ENCODE measurements at regions not wholly inside any gene's neighbourhood (a gene's known extent, or its start where the extent isn't known, plus 50 kb on each side); places are given as distances from the start of the nearest gene placed in this dataset.

GRCh38 chr4:155552180-155552579 is 114.5 kb upstream of the GUCY1A1 start:
- DNase-seq (ENCODE audit: low read depth, low spot score) (no peak), FAIRE-seq (no peak)
- no peak overlapping the region for H3K4me2 ChIP-seq (ENCODE audit: control insufficient read depth, extremely low read depth, insufficient read depth, low read depth, low read length)
- no peaks in the 10 kb centered on the region for H3K27me3 ChIP-seq (ENCODE audit: control insufficient read depth, extremely low read depth, insufficient read depth, low read length)
- no peaks in the 10 kb centered on the region for H3K4me1 ChIP-seq (ENCODE audit: control insufficient read depth, extremely low read depth, insufficient read depth, low read length)
- H3K9ac ChIP-seq (ENCODE audit: control insufficient read depth, extremely low read depth, insufficient read depth, low read length): no peak overlapping the region
- no peaks in the 10 kb centered on the region for H3K79me2 ChIP-seq (ENCODE audit: control insufficient read depth, insufficient read depth, low read length)
- H2AFZ ChIP-seq (ENCODE audit: control insufficient read depth, low read length): no peak overlapping the region
- TF ChIP-seq EZH2 (IDR thresholded peaks at IDR 0.05; ENCODE audit: low read length) (no peak), CTCF (optimal IDR thresholded peaks at IDR 0.05 in 1 of 3, IDR thresholded peaks at IDR 0.05 in 1 of 3, conservative IDR thresholded peaks at IDR 0.05 in 1 of 3; ENCODE audit: extremely low read depth in 1 of 3, insufficient read depth in 2 of 3, low read length in 3 of 3) (no peak)
- H4K20me1 ChIP-seq (ENCODE audit: control insufficient read depth, extremely low read depth, insufficient read depth, low read length): no peaks in the 10 kb centered on the region
- dilution Hi-C loops (cut with MboI; ENCODE audit: extremely low pct_ligation_motif_present, low sequenced_read_pairs): no loop called here
- no peaks in the 10 kb centered on the region for H3K9me3 ChIP-seq (ENCODE audit: control insufficient read depth, low read depth, low read length)
- no peak overlapping the region for H3K4me3 ChIP-seq (ENCODE audit: control insufficient read depth in 2 of 3, extremely low read depth in 1 of 3, insufficient read depth in 2 of 3, low read depth in 1 of 3, low read length in 3 of 3)
- no peak overlapping the region for H3K27ac ChIP-seq (ENCODE audit: control insufficient read depth, insufficient read depth, low read length)
- no peaks in the 10 kb centered on the region for H3K36me3 ChIP-seq (ENCODE audit: control insufficient read depth in 2 of 2, extremely low read depth in 1 of 2, insufficient read depth in 2 of 2, low read length in 2 of 2)
- H3K9me1 ChIP-seq (ENCODE audit: control insufficient read depth, extremely low read depth, insufficient read depth, low read length): no peaks in the 10 kb centered on the region

- Histone ChIP-seq H4K20me1 (ENCODE audit: control insufficient read depth, extremely low read depth, insufficient read depth, low read length) (no peaks in the 10 kb centered on the region), H3K9me1 (ENCODE audit: control insufficient read depth, extremely low read depth, insufficient read depth, low read length) (no peaks in the 10 kb centered on the region), H3K36me3 (ENCODE audit: control insufficient read depth in 2 of 2, extremely low read depth in 1 of 2, insufficient read depth in 2 of 2, low read length in 2 of 2) (no peaks in the 10 kb centered on the region), H3K9ac (ENCODE audit: control insufficient read depth, extremely low read depth, insufficient read depth, low read length) (no peak overlapping the region), H3K9me3 (ENCODE audit: control insufficient read depth, low read depth, low read length) (no peaks in the 10 kb centered on the region), H3K79me2 (ENCODE audit: control insufficient read depth, insufficient read depth, low read length) (no peaks in the 10 kb centered on the region), H3K27me3 (ENCODE audit: control insufficient read depth, extremely low read depth, insufficient read depth, low read length) (no peaks in the 10 kb centered on the region), H3K4me3 (ENCODE audit: control insufficient read depth in 2 of 3, extremely low read depth in 1 of 3, insufficient read depth in 2 of 3, low read depth in 1 of 3, low read length in 3 of 3) (no peak overlapping the region), H3K27ac (ENCODE audit: control insufficient read depth, insufficient read depth, low read length) (no peak overlapping the region), H3K4me1 (ENCODE audit: control insufficient read depth, extremely low read depth, insufficient read depth, low read length) (no peaks in the 10 kb centered on the region), H2AFZ (ENCODE audit: control insufficient read depth, low read length) (no peak overlapping the region), H3K4me2 (ENCODE audit: control insufficient read depth, extremely low read depth, insufficient read depth, low read depth, low read length) (no peak overlapping the region)
- FAIRE-seq (no peak), DNase-seq (ENCODE audit: low read depth, low spot score) (no peak)
- TF ChIP-seq EZH2 (IDR thresholded peaks at IDR 0.05; ENCODE audit: low read length) (no peak), CTCF (optimal IDR thresholded peaks at IDR 0.05 in 1 of 3, IDR thresholded peaks at IDR 0.05 in 1 of 3, conservative IDR thresholded peaks at IDR 0.05 in 1 of 3; ENCODE audit: extremely low read depth in 1 of 3, insufficient read depth in 2 of 3, low read length in 3 of 3) (no peak)
- dilution Hi-C loops (cut with MboI; ENCODE audit: extremely low pct_ligation_motif_present, low sequenced_read_pairs): no loop called here
These were observed 118.5 kb upstream of the GUCY1A1 start for GRCh38 chr4:155548173-155548572.
